ENCODE measurements at regions not wholly inside any gene's neighbourhood (a gene's known extent, or its start where the extent isn't known, plus 50 kb on each side); places are given as distances from the start of the nearest gene placed in this dataset.

DNA sequence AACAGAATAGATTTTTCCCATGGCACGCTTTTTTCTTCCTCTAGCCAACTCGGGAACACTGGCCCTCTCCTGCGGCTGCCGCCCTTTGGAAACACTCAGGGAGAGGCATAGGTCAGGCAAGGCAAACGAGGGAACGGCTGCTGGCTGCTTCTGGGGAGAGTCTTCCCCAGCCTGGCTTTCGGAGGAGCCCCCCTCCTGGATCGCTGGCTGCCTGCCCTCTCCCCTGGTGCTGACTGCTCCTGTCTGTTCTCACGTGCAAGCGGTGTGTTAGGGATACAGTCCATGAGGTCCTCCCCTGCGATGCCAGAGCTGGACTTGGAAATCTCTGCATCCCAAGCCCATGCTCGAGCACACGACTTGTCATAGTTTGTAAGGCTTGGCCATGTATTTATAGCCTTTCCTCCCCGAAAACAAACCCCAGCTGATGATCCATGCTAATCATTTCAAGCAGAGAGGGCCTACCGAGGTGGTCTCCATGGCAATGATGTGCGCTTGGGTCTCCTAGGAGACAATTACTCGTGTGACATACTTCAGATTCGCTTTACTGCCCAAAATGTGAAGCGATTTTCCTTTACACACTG is 315.6 kb upstream of the ATP10A start:
- DNase-seq: no peak

DNA sequence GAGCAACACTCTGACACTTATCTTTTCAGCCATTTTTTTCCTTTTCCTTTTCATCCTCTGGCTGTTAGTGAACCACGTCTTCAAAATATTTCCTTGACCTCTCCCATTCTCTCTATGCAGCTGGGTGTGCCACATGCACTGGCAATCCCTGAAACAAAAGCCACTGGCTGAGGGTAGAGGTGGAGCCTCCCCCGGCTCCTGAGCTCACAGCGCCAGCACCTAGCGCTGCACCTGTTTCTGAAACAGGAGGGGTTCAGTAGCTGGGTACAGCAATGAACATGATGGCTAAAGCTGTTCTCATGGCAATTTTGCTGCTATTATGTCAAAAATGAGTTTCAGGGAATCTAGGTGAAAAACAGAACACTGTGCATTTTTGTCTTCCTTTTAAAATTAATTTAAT is 314.7 kb upstream of the ATP10A start:
- DNase-seq: no peak

DNA sequence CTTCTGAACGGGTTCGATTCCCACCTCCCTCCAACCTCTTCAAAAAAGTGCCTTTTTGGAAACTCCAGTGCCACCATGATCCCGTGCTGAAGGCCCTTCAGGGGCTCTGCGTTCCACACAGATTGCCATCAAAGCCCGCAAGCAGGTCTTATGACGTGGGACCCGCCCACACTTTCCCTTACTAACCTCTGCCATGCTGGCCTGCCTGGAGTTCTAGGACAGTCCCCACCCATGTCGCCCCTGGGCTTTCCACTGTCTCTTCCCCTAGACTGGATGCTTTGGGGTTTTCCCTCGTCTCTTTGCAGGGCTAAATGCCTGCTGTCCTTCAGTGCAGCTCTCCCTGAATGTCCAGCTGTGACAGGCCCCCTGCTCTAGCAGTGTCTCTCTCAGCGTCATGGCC is 313.7 kb upstream of the ATP10A start:
- DNase-seq: no peak

DNA sequence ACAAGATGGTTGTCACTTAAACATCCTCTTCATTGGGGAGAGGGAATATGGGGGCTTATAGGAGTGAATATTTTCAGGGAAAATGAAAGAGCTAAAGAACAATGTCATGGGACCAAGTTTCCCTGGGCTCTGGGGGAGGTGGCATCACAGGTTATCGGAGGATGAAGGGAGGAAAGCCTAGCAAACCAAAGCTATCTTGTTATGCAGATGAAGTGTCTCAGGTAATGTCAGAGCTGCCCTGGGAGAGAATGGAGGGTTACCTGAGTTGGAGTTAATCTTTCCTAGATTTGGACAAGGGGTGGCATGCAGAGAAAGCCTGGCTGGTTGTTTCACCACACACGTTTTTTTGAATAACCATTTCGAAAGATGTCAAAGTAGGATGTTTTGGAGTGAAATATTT is 308.1 kb upstream of the ATP10A start:
- DNase-seq: no peak

DNA sequence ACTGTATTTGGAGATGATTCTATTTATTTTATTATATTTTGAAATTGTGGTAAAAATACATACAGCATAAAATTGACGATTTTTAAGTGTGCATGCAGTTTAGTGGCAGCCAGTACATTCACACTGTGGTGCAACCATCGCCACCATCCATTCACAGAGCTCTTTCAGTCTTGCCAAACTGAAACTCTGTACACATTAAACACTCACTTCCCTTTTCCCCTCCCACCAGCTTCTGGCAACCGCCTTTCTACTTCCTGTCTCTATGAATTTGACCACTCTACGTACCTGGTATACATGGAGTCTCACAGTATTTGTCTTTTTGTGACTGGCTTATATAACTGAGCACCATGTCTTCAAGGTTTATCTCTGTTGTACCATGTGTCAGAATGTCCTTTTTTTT is 303.3 kb upstream of the ATP10A start:
- no peak for DNase-seq

DNA sequence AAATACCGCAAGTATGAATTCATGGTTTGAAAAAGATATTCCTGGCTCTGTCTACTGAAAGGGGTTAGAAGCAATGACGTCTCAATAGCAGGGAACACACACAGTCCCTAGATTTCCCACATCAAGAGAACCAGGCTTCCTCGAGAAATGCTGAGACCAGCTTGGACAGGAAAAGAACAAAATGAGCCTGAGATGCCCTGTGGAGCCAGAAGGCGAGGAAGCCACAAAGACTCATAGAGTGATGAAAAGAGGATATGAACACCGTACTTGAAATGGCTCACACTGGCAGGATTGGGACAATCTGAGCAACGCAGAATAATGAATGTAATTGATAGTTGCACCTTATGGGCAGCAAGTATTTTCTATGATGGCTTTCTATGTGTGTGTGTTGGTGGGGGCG is 302.4 kb upstream of the ATP10A start:
- DNase-seq: no peak

DNA sequence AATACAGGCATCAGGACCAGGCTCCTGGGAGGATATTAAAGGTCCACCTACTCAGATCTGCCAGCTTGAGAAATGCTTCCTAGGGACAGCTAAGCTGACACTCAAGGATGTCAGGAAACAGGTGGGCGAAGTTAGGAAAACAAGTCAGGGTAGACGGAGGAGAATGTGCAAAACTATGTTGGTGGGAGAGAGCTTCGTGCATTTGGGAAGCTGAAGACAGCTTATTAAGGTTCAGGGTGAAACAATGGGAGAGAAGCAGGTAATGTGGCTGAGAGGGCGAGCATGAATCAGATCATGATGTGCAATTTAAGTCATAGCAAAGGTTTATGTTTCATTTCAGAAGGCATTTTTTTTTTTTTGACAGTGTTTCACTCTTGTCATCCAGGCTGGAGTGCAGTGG is 297.2 kb upstream of the ATP10A start:
- no peak for DNase-seq

DNA sequence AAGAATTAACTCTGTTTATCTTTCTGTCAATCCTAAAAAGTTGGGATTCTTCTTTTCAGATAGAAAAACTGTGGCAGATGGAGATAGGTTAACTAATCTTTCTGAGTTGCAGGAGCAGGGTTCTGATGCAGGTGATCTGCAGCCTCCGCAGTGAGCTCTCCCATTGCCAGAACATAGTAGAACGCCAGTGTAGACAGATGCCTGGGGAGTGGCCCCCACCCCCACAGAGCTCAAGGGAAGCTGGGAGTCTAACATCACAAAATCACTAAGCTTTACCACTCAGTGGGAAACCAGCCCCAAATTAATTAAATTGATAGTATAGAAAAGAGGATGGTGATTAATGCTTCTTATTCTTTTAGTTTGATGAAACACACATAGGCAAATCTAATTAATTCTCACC is 295.0 kb upstream of the ATP10A start:
- DNase-seq: no peak

DNA sequence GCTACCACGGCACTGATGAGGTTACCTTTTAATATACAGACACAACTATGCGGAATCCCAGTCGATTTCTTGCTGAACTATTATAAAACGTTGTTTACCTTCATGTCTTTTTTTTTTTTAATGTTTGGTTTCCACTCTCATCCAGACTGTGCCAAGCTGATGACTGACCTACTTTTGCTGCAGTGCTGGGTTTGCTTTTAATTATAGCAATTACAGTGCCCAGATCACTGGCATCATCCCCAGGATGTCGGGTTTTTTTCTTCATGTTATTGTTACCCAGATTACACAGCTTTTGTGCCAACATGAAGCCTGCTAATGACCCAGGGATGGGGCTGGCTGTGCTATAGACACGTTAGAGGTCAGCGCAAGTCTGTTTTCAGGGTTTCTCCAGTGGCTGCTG is 294.0 kb upstream of the ATP10A start:
- DNase-seq: peak; percentile 33

DNA sequence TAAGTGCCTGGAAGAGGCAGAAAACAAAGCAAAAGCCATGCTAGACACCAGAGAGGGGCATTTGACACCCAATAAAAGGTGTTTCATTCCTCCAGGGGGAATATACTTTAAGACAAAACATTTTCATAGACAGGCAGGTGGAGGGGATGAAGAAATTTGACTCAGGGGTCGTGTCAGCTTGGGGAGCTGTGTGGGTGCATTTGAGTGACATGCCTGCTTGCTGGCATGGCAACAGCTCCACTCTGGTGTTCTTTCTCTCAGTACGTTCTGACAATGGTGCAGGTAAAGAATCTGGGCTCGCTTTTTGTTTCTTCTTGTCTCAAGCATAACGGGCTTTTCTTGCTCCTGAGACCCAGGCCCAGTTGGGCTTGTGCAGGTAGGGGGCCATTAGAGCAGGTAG is 292.9 kb upstream of the ATP10A start:
- no peak for DNase-seq

DNA sequence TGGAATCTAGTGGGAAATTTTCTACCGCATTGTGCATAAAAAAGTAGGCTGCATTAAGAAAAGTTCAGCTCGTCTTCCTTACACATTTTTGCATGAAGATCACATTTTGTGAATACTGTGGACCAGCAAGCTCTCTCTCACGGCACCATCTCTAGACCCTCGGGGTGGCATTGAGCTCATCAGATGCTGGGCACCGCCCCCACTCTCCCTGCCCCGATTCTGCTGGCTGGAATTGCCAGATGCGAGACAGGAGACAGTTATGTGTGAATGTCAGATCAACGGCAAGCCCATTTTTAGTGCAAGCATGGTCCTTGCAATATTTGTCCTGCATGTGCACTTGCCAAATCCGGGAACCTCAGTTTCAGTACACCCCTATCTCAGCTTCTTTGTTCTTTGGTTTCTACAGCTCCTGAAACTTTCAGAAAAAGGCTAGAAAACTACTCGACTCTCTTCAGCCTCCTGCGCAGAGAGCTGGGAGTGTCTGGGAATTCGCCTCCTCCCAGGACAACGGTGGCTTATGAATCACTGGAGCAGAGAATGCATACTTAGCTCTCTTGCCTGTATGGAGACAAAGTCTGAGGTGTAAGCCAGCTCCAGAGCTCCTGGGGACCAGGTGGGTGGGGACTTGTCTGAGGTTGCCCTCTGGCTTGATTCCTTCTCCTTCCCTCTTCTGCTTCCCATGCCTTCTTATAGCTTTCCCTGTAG is 285.2 kb upstream of the ATP10A start:
- no peak for DNase-seq

DNA sequence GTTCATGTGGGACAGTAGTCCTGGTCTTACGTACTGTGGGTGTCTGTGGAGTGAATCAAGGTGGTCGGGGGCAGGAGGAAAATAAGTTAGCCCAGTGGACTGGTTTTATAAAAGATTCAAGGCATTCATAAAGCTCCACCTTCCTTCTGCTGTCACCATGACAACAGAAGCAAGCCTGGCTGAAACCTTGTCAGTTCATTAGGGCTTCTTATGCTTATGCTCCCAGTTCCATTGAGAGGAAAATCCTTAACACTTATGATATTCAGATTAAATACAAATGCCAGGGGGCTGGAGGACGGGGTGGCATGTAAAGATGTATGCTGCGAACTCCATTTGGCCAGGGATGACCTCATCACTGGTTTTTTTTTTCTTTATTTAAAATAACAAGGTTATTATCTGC is 283.1 kb upstream of the ATP10A start:
- DNase-seq: no peak

DNA sequence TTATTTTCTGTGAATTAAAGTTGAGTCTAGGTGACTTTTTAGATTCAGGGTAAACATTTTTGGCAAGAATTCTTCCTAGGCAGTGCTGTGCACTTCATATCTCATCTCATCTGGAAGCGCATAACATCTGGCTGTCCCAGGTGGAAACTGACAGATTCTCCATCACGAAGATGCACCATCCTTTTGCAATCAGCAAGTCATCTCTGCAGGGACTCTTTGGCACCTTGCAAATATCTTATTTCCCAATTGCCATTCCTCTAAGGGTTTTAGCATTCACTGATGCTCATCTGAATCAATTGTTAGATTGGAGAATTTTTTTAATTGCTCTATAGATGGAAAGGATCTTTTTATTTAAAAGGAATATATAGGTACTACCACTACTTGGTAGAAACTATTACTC is 282.7 kb upstream of the ATP10A start:
- DNase-seq: no peak

DNA sequence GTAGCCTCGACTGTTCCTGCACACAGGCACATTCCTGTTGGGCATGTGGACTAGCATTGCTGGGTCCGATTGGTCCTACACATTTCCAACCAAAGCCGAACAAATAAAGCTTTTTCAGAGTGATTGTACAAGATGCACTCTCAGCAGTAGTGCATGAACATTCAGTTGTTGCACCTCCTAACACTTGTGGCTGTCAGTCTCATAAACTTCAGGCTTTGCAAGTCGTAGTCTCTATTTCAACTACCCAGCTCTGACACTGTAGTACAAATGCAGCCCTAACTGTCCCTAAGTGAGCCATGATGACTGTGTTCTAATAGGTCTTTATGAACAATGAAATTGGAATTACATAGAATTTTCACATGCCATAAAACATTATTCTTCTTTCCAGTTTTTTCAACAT is 281.7 kb upstream of the ATP10A start:
- DNase-seq: no peak

DNA sequence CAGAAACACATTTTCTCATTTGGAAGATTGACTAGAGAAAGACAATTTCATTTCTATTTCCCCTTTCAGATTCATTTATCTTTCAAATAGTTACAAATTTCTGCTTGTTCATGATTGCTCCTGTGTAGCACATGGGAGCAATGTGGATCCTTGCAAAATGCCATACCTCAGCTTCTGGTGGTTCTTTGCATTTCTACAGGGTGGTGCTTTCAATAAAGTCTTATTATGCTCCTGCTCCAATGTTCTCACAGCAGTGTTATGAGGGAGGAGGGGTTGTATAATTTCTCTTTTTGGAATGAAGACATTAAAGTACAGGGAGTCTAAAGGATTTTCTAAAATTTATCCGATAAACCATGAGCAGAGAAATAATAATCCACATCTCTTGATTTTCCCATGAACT is 280.1 kb upstream of the ATP10A start:
- DNase-seq: no peak

DNA sequence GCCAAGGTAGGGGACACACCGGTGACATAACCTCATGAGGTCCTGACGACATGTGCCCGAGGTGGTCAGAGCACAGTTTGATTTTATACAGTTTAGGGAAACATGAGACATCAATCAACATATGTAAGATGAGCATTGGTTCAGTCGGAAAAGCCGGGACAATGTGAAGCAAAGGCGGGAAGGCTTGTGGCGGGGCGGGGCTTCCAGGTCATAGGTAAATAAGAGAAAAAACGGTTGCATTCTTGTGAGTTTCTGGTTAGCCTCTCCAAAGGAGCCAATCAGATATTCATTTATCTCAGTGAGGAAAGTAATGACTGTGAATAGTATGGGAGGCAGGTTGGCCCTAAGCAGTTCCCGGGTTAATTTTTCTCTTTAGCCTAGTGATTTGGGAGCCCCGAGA is 271.7 kb upstream of the ATP10A start:
- no peak for DNase-seq

DNA sequence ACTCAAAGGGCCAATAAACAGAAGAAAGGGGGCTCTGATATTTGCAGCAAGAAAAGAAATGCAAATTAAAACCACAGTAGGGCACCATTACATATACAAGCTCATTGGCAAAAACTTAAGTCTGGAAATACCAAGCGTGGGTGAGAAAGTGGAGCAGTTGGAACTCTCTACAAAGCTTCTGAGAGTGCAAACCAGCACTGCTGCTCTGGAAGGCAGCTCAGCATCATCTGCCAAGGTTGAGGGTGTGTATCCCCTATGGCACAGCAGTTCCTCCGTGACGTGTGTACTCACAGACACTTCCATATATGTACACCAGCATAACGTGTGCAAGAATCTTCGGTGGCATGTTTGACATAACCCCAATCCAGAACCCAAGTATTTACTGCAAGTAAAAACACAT is 271.0 kb upstream of the ATP10A start:
- DNase-seq: no peak

DNA sequence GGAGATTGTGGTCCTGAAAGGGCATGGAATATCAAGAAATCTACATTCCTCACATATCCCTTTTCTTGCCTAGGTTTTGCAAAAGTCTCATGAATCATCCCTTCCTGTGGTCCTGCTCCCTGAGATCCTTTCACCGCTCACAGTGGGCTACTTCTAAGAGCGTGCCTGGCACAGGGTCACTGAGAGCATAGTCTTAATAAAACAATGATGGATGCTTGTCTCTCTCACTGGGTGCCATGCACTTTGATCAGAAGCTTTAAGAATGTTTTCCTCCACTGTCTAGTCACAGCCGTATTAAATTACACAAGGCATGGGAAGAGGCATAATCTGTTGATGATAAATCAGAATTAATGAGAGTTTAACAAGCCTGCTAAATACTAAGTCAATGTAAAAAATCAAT is 269.7 kb upstream of the ATP10A start:
- DNase-seq: no peak

DNA sequence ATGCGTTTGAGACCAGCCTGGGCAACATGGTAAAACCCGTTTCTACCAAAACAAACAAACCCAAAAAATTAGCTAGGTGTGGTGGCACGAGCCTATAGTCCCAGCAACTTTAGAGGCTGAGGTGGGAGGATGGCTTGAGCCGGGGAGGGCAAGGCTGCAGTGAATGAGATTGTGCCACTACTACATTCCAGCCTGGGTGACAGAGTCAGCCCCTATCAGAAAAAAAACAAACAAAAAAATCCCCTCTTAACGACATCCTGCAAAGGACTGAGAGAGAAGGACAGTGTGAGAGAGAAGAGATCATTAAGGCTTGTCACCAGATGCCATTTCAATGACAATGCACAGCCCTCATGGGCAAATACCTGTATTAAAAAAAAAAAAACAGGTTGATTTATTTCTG is 266.7 kb upstream of the ATP10A start:
- DNase-seq: no peak

DNA sequence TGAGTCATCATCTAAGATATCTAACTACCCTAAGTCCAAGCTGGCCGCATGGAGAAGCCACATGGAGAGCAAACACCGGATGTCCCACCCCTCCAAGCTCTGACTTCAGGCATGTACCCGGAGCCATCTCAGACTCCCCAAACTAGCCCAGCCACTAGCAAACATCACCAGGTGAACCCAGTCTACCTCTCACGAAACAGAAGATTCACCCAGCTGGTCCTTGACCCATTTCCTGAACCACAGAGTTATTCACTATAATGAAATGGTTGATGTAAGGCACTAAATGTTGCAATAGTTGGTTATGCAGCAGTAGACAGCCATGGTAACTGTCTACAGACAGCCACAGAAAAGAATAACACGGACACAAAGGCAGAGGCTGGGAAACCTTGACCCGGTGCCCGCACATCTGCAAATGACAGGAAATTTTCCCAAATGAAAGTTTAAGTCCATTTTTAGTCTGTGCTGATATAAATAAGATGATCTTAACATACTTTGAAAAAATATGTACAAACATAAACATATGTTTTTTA is 265.5 kb upstream of the ATP10A start:
- no peak for DNase-seq

DNA sequence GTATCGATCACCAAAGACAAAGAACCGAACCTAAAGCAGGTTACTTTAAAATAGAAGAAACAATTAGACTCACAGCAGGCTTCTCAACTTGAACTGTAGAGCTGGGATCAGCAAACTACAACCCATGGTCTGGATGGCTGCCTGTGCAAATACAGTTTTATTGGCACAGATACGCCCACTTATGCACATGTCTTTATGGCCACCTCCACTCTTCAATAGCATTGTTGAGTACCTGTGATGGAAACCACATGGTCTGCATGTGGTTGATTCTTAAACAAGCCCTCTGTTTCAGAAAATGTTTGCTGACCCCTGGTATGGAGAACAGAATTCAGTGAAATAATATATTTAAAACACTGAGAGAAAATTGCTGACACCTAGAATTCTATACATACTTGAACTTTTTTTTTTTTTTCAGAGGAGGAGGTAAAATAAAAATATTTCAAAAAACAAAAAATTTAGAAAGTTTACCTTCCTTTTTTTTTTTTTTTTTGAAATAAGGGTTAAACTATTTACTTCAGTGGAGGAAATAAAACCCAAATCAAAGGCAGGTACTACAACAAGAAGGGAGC is 263.8 kb upstream of the ATP10A start:
- DNase-seq: no peak

DNA sequence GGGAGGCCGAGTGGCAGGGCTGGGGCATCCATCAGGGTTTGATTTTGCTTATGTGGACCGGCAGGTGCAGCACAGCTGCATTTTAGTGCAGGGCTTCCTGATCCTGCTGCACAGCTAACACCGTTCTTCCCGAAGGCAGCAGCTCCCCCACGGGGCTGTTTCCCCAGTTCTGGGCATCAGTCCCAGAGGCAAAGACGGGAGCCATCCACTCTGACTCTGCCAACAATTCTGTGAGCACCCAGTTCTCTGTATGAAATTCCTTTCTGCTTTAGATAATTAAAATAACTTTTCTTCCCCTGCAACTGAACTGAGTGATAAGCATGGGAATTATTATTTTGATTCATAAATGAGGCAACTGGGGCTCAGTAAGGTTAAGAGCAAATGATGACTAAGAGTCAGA is 262.9 kb upstream of the ATP10A start:
- DNase-seq: no peak

DNA sequence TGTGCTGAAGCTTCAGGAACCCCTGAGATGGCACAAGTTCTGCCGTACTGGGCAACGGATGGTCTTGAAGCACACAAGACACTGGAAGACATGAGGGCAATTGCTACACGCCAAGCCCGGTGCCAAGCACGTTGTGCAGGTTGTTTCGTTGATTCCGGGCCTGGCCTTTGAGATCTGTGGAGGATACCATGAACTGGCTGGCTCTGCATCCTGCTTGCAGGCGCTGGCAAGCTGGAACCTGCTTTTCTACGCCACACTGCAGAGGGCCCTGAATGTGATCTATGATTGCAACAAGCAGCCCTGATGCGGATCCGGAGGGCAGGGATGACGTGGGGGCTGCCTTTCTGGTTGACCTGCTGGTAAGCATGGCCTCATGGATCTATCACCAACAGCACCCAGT is 262.5 kb upstream of the ATP10A start:
- no peak for DNase-seq

DNA sequence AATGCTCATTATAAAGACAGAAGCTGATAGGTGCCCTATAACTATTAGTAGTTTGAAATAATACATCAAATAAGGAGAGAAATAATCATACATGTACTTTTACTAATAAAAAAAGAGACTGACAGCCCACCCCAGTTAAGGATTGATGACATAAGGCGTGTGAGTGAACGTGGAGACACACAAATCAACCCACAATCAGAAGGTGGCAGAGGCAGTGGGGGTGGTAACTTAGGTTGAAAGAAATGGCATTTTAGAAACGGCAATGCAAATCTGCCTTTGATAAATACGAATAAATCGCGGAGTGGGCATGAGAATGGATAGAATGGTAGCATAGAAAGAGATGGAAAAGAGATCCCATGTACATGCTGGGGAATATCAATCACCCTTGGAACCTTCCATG is 256.2 kb upstream of the ATP10A start:
- no peak for DNase-seq
